Activated naive CD4-positive, alpha-beta T cell treated with anti-CD3 and anti-CD28 coated beads, Interleukin-2, amount 10 ng/mL, durations not matched to agents 7 days and 5 days (primary cell): ENCODE measurements at regions not wholly inside any gene's neighbourhood (a gene's known extent, or its start where the extent isn't known, plus 50 kb on each side); places are given as distances from the start of the nearest gene placed in this dataset.

Experiments
- CTCF ChIA-PET: fragments of 350-600 bp; sonication (Branson Sonifier 250); formaldehyde crosslinking; loops from one replicate; lab custom pipeline; 2021; ENCODE audit warnings: antibody characterized with exemption; lab: Charles Lee
- DNase-seq: peaks from one replicate; pipeline ENCODE4 v3.0.0-alpha.2; 2020
- H3K27ac Mint-ChIP-seq: one replicate; pipeline ENCODE4 v1.8.0; 2021; ENCODE audit warnings: mild to moderate bottlenecking, moderate library complexity, mixed read lengths
- H3K27me3 Mint-ChIP-seq: one replicate; pipeline ENCODE4 v1.8.0; 2021; ENCODE audit warnings: mild to moderate bottlenecking, mixed read lengths
- H3K36me3 Mint-ChIP-seq: one replicate; pipeline ENCODE4 v1.8.0; 2021; ENCODE audit warnings: mixed read lengths
- H3K4me1 Mint-ChIP-seq: one replicate; pipeline ENCODE4 v1.8.0; 2021; ENCODE audit warnings: mixed read lengths
- H3K4me3 Mint-ChIP-seq: one replicate; pipeline ENCODE4 v1.8.0; 2021; ENCODE audit warnings: mild to moderate bottlenecking, moderate library complexity, mixed read lengths
- H3K9me3 Mint-ChIP-seq: one replicate; pipeline ENCODE4 v1.8.0; 2021; ENCODE audit warnings: mixed read lengths

- CTCF ChIA-PET = no interaction called here
- DNase-seq = no peak
- Mint-ChIP-seq H3K4me1 (no peaks in the 10 kb centered on the region), H3K27me3 (no peaks in the 10 kb centered on the region), H3K4me3 (no peak overlapping the region), H3K36me3 (no peaks in the 10 kb centered on the region), H3K27ac (no peak overlapping the region), H3K9me3 (no peaks in the 10 kb centered on the region)
These were observed 286.2 kb downstream of the GASK1B start for GRCh38 chr4:157886645-157887044.

GRCh38 chr4:157885811-157886210 lies 287.0 kb downstream of the GASK1B start:
- H3K4me1 Mint-ChIP-seq = no peaks in the 10 kb centered on the region
- no peaks in the 10 kb centered on the region for H3K27me3 Mint-ChIP-seq
- H3K9me3 Mint-ChIP-seq = no peaks in the 10 kb centered on the region
- H3K4me3 Mint-ChIP-seq = no peak overlapping the region
- CTCF ChIA-PET = no interaction called here
- no peak for DNase-seq
- H3K36me3 Mint-ChIP-seq = no peaks in the 10 kb centered on the region
- H3K27ac Mint-ChIP-seq = no peak overlapping the region

- Mint-ChIP-seq H3K27me3 (no peaks in the 10 kb centered on the region), H3K36me3 (no peaks in the 10 kb centered on the region), H3K9me3 (no peaks in the 10 kb centered on the region), H3K27ac (no peak overlapping the region), H3K4me1 (no peaks in the 10 kb centered on the region), H3K4me3 (no peak overlapping the region)
- CTCF ChIA-PET = no interaction called here
- DNase-seq = no peak
These were observed 289.9 kb downstream of the GASK1B start for GRCh38 chr4:157882901-157883300.

DNA sequence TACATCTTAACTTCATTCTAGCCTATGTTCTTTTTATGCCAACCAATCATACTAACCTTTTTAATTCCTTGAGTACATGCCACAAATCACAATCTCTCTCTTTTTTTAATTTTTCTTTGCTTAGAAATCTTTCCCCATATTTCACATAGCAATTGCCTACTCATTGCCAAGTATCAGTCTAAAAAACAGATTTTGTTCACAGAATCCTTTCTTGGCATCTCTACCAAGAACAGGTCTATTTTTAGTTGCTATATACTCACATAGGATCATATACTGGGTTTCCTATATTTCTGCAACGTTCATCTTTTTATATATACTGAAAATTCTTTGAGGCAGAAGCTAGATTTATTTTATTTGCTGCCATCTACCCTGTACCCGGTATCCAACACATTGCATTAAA lies 292.1 kb downstream of the GASK1B start:
- CTCF ChIA-PET = no interaction called here
- H3K4me3 Mint-ChIP-seq = no peak overlapping the region
- no peaks in the 10 kb centered on the region for H3K4me1 Mint-ChIP-seq
- H3K27me3 Mint-ChIP-seq = no peaks in the 10 kb centered on the region
- H3K27ac Mint-ChIP-seq = no peak overlapping the region
- H3K36me3 Mint-ChIP-seq = no peaks in the 10 kb centered on the region
- no peaks in the 10 kb centered on the region for H3K9me3 Mint-ChIP-seq
- DNase-seq = no peak

- no peak overlapping the region for H3K27ac Mint-ChIP-seq
- no peaks in the 10 kb centered on the region for H3K36me3 Mint-ChIP-seq
- no peaks in the 10 kb centered on the region for H3K4me1 Mint-ChIP-seq
- no peak overlapping the region for H3K4me3 Mint-ChIP-seq
- CTCF ChIA-PET = no interaction called here
- no peak for DNase-seq
- H3K9me3 Mint-ChIP-seq = peaks cover 13% of the 10 kb centered on the region
- H3K27me3 Mint-ChIP-seq = no peaks in the 10 kb centered on the region
These were observed 318.0 kb downstream of the GASK1B start for GRCh38 chr4:157854819-157855218.

DNA sequence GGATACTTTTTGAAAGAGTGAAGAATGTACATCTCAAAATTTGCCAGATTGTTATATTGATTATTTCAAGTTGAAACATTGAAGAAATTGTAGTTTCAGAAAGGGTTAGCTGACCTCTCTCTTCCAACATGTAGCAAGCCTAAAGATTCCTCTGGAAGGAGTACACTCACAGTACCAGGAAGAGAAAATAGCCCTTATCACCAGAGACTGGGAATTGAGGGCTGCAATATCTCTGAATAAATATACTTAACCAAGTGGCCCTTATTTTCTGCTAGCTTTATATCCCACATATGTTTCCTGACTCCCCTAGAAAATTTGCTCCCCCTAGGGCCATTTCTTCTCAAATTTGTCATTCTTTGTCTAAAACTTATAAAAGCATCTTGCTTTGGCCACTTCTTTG lies 332.2 kb downstream of the GASK1B start:
- Mint-ChIP-seq H3K4me1 (no peaks in the 10 kb centered on the region), H3K4me3 (no peak overlapping the region), H3K36me3 (no peaks in the 10 kb centered on the region), H3K27ac (no peak overlapping the region), H3K9me3 (no peaks in the 10 kb centered on the region), H3K27me3 (no peaks in the 10 kb centered on the region)
- DNase-seq = no peak
- CTCF ChIA-PET = no interaction called here

DNA sequence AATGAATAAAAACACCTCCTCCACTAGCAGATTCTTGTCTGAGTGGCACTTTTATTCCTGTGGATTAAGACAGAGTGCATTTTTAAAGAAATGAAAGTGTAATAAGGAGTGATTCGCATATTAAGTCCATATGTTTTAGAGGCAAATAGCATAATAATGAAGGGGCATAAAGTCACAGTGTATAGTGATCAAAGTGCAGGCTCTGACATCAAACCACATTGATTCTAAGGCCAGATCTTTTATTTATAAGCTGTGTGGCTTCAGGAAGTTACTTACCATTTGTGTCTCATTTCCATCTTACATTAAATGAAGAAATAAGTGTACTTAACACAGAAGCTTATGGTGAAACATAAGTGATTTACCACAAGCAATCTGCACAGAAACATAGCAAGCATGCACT lies 332.8 kb downstream of the GASK1B start:
- no peak for DNase-seq
- no peaks in the 10 kb centered on the region for H3K9me3 Mint-ChIP-seq
- H3K27me3 Mint-ChIP-seq = no peaks in the 10 kb centered on the region
- no peak overlapping the region for H3K4me3 Mint-ChIP-seq
- no peaks in the 10 kb centered on the region for H3K4me1 Mint-ChIP-seq
- CTCF ChIA-PET = no interaction called here
- H3K36me3 Mint-ChIP-seq = no peaks in the 10 kb centered on the region
- H3K27ac Mint-ChIP-seq = no peak overlapping the region

GRCh38 chr4:157838366-157838765 lies 334.5 kb downstream of the GASK1B start:
- H3K27ac Mint-ChIP-seq = no peak overlapping the region
- H3K36me3 Mint-ChIP-seq = no peaks in the 10 kb centered on the region
- H3K9me3 Mint-ChIP-seq = peaks cover 2% of the 10 kb centered on the region
- H3K27me3 Mint-ChIP-seq = no peaks in the 10 kb centered on the region
- CTCF ChIA-PET = no interaction called here
- H3K4me3 Mint-ChIP-seq = no peak overlapping the region
- H3K4me1 Mint-ChIP-seq = no peaks in the 10 kb centered on the region
- no peak for DNase-seq

- CTCF ChIA-PET = no interaction called here
- Mint-ChIP-seq H3K27ac (no peak overlapping the region), H3K4me3 (no peak overlapping the region), H3K9me3 (peaks cover 2% of the 10 kb centered on the region), H3K4me1 (no peaks in the 10 kb centered on the region), H3K36me3 (no peaks in the 10 kb centered on the region), H3K27me3 (no peaks in the 10 kb centered on the region)
- no peak for DNase-seq
These were observed 335.6 kb downstream of the GASK1B start for GRCh38 chr4:157837071-157837703.

GRCh38 chr4:157832596-157832995 lies 340.2 kb downstream of the GASK1B start:
- no peak for DNase-seq
- Mint-ChIP-seq H3K4me3 (no peak overlapping the region), H3K36me3 (no peaks in the 10 kb centered on the region), H3K9me3 (peaks cover 12% of the 10 kb centered on the region), H3K27me3 (no peaks in the 10 kb centered on the region), H3K27ac (no peak overlapping the region), H3K4me1 (no peaks in the 10 kb centered on the region)
- CTCF ChIA-PET = no interaction called here

DNA sequence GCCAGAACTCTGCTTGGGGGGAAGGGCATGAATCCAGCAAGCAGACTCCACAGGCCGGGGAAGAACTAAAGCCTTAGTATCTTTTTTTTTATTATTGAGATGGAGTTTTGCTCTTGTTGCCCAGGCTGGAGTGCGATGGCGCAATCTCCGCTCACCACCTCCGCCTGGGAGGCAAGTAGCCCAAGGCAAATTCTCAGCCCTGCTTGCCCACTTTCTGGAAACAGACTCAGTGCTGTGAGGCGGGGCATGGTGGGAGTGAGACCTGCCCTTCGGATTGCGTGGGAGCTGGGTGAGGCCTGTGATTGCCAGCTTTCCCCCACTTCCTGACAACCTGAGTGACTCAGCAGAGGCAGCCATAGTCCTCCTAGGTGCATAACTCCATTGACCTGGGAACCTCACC lies 348.8 kb downstream of the GASK1B start:
- no peaks in the 10 kb centered on the region for H3K4me1 Mint-ChIP-seq
- H3K9me3 Mint-ChIP-seq = peaks cover 27% of the 10 kb centered on the region
- no peaks in the 10 kb centered on the region for H3K36me3 Mint-ChIP-seq
- H3K27me3 Mint-ChIP-seq = no peaks in the 10 kb centered on the region
- CTCF ChIA-PET = no interaction called here
- H3K4me3 Mint-ChIP-seq = no peak overlapping the region
- DNase-seq = no peak
- no peak overlapping the region for H3K27ac Mint-ChIP-seq

DNA sequence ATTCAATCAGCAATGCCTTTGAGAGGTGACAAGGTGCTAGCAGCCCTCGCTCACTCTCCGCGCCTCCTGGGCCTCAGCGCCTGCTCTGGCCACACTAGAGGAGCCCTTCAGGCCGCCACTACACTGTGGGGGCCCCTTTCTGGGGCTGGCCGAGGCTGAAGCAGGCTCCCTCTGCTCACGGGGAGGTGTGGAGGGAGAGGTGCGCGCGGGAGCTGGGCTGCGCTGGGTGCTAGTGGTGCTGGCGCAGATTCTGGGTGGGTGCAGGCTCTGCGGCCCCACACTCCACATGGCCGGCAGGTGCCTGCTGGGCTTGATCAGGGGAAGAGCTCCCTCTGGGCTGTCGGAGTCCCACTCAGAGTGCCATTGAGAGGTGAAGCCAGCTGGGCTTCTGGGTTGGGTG lies 351.0 kb downstream of the GASK1B start:
- no peak overlapping the region for H3K4me3 Mint-ChIP-seq
- peaks cover 21% of the 10 kb centered on the region for H3K9me3 Mint-ChIP-seq
- CTCF ChIA-PET = no interaction called here
- no peaks in the 10 kb centered on the region for H3K27me3 Mint-ChIP-seq
- no peak for DNase-seq
- H3K27ac Mint-ChIP-seq = no peak overlapping the region
- no peaks in the 10 kb centered on the region for H3K36me3 Mint-ChIP-seq
- no peaks in the 10 kb centered on the region for H3K4me1 Mint-ChIP-seq

- Mint-ChIP-seq H3K27ac (no peak overlapping the region), H3K4me3 (no peak overlapping the region), H3K9me3 (peaks cover 15% of the 10 kb centered on the region), H3K4me1 (no peaks in the 10 kb centered on the region), H3K27me3 (no peaks in the 10 kb centered on the region), H3K36me3 (no peaks in the 10 kb centered on the region)
- DNase-seq = no peak
- CTCF ChIA-PET = no interaction called here
These were observed 352.9 kb downstream of the GASK1B start for GRCh38 chr4:157819693-157820464.

DNA sequence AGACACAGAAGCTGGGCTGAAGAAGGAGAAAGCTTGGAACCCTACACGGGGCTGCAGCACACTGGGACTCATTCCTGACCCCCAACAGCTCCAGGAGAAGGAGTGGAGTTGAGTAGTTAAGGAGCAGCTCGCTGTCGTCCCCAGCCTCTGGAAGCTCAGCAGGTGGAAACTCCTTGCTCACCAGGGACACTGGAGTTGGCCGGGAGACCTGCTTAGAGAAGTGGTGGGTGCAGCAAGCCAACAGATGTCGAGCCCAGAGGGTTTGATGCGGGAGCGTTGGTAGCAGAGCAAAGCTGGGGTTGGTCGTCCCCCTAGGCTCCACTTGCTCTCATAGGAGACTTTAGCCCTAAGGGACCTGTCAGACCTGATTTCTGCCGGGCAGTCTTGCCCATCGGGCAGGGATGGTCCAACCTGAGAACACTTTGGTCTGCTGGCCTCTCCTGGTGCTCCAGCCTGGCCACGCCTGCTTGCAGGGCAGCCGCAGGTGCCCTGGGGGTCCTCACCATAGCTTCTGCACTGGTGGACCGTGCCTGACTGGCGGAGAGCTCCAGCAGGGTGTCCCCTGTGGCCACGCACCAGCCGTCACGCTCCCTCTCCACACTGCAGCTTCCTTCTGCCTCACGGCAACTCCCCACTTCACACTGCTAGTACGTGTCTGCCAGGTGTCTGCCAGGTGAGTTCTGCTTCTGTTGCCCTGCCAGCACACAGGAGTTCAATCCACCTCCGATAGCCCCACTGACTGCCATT lies 353.7 kb downstream of the GASK1B start:
- Mint-ChIP-seq H3K36me3 (no peaks in the 10 kb centered on the region), H3K9me3 (peaks cover 15% of the 10 kb centered on the region), H3K27ac (no peak overlapping the region), H3K4me1 (no peaks in the 10 kb centered on the region), H3K27me3 (no peaks in the 10 kb centered on the region), H3K4me3 (no peak overlapping the region)
- CTCF ChIA-PET = no interaction called here
- DNase-seq = no peak
